ENCODE measurements at regions not wholly inside any gene's neighbourhood (a gene's known extent, or its start where the extent isn't known, plus 50 kb on each side); places are given as distances from the start of the nearest gene placed in this dataset.

DNA sequence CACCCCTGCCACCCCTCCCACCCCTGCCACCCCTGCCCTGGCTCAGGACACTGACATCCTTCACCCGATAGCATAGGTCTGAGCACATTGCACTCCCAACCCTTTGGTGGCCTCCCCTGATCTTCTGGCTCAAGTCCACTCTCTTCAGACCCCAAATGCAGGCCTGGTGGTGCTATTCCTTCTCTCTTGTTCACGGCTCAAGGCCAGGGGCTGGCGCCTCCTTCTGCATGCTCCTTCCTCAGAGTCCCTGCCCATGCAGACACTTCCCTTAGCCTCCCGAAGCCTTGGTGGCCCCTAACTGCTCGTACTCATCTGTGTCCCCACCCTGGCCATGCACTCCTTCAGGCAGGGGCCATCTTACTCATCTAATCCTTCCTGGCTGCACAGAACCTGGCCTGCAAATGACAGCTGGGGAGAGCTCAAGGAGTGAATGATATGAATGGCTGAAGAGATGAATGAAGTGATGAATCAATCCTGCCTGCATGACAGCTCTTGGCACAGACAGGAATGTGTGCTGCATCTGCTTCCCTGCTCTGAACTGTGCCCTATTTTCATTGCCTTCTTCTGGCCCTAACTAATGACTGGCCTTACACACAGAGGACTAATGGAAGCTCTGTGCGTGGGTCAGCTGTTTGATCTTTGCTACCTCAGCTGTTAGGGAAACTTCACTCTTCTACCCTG is 290.8 kb downstream of the DYSF start:
- no peaks in the 10 kb centered on the region for H3K36me3 ChIP-seq (ENCODE audit: control insufficient read depth in 2 of 3, insufficient read depth in 3 of 3, low read length in 3 of 3)
- TF ChIP-seq, protein P1, sequence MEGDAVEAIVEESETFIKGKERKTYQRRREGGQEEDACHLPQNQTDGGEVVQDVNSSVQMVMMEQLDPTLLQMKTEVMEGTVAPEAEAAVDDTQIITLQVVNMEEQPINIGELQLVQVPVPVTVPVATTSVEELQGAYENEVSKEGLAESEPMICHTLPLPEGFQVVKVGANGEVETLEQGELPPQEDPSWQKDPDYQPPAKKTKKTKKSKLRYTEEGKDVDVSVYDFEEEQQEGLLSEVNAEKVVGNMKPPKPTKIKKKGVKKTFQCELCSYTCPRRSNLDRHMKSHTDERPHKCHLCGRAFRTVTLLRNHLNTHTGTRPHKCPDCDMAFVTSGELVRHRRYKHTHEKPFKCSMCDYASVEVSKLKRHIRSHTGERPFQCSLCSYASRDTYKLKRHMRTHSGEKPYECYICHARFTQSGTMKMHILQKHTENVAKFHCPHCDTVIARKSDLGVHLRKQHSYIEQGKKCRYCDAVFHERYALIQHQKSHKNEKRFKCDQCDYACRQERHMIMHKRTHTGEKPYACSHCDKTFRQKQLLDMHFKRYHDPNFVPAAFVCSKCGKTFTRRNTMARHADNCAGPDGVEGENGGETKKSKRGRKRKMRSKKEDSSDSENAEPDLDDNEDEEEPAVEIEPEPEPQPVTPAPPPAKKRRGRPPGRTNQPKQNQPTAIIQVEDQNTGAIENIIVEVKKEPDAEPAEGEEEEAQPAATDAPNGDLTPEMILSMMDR (IDR thresholded peaks at IDR 0.05; ENCODE audit: borderline replicate concordance, extremely low read depth, insufficient read depth), result no peak
- no peaks in the 10 kb centered on the region for H3K27me3 ChIP-seq (ENCODE audit: control insufficient read depth, insufficient read depth, low read length)
- intact Hi-C loops (cut with DNase I), result no loop called here
- H3K9ac ChIP-seq (ENCODE audit: low read length in 3 of 3), result no peak overlapping the region
- H3K4me3 ChIP-seq (ENCODE audit: low read length in 3 of 3), result no peak overlapping the region
- peaks cover 0 to 4% (median 0%) of the 10 kb centered on the region in 3 donors for H3K4me1 ChIP-seq (ENCODE audit: control insufficient read depth in 2 of 3, insufficient read depth in 2 of 3, low read depth in 1 of 3, low read length in 3 of 3)
- DNase-seq, result no peak
- H3K9me3 ChIP-seq (ENCODE audit: control insufficient read depth in 2 of 3, insufficient read depth in 1 of 3, low read length in 3 of 3), result no peaks in the 10 kb centered on the region
- FAIRE-seq, result no peak
- no peak overlapping the region for H3K27ac ChIP-seq (ENCODE audit: low read depth in 2 of 2, low read length in 2 of 2)

DNA sequence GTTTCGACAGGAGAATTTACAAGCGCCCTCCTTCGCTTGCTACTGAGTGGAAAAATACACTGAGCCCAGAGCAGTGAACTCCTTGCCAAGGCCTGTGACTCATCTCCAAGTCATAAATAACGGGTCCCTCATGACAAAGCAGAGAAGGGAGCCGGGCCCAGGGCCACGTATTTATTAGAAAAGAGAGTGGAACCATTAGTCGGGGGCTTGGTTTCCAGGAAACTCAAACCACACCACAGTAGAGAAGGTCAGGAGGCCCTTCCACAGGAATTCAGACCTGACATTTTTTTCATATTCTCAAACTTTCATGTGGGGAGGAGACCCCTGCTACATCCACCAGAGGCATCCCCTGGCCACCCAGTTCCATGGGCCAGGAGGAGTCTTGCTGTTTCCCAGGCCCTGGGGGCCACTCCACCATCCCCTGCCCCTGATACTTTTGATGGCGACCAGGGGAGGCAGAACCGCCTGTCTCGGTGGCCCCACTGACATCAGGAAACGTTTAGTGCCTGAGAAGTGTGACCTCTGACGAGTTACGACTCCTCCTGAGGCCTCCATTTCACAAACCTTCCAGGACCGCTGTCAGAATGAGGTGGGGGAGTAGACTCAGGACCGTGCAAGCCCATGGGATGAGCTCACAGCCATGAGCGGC is 289.7 kb downstream of the DYSF start:
- TF ChIP-seq, protein P1 (IDR thresholded peaks at IDR 0.05; ENCODE audit: borderline replicate concordance, extremely low read depth, insufficient read depth), result no peak
- peaks cover 0 to 4% (median 0%) of the 10 kb centered on the region in 3 donors for H3K4me1 ChIP-seq (ENCODE audit: control insufficient read depth in 2 of 3, insufficient read depth in 2 of 3, low read depth in 1 of 3, low read length in 3 of 3)
- FAIRE-seq, result no peak
- no peak overlapping the region for H3K4me3 ChIP-seq (ENCODE audit: low read length in 3 of 3)
- peak in 4 of 5 donors; percentile 18 to 84 (median 48) for DNase-seq
- intact Hi-C loops (cut with DNase I), result no loop called here
- no peaks in the 10 kb centered on the region for H3K27me3 ChIP-seq (ENCODE audit: control insufficient read depth, insufficient read depth, low read length)
- no peak overlapping the region for H3K27ac ChIP-seq (ENCODE audit: low read depth in 2 of 2, low read length in 2 of 2)
- H3K9me3 ChIP-seq (ENCODE audit: control insufficient read depth in 2 of 3, insufficient read depth in 1 of 3, low read length in 3 of 3), result no peaks in the 10 kb centered on the region
- no peak overlapping the region for H3K9ac ChIP-seq (ENCODE audit: low read length in 3 of 3)
- H3K36me3 ChIP-seq (ENCODE audit: control insufficient read depth in 2 of 3, insufficient read depth in 3 of 3, low read length in 3 of 3), result no peaks in the 10 kb centered on the region

DNA sequence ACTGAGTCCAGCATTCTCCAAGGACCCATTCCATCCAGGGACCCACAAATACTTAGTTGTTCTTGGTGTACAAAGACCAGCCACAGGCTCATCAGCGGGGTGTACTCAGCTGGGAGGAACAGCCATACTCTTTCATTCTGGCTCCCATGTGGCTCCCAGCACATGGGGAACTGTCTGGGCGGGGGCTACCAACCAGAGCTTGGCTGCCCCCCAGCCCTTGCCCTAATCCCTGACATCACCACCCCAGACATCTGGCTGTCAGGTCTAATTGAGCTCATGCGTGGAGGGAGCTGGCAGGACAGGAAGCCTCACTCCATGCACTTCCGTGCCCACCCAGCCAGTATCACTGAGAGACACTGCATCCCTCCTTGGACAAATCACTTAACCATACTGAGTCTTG is 283.6 kb downstream of the DYSF start:
- H3K27ac ChIP-seq (ENCODE audit: low read depth in 2 of 2, low read length in 2 of 2), result no peak overlapping the region
- FAIRE-seq (no peak), DNase-seq (no peak)
- no peaks in the 10 kb centered on the region for H3K9me3 ChIP-seq (ENCODE audit: control insufficient read depth in 2 of 3, insufficient read depth in 1 of 3, low read length in 3 of 3)
- TF ChIP-seq, protein P1 (IDR thresholded peaks at IDR 0.05; ENCODE audit: borderline replicate concordance, extremely low read depth, insufficient read depth), result no peak
- intact Hi-C loops (cut with DNase I), result no loop called here
- no peaks in the 10 kb centered on the region for H3K36me3 ChIP-seq (ENCODE audit: control insufficient read depth in 2 of 3, insufficient read depth in 3 of 3, low read length in 3 of 3)
- no peak overlapping the region for H3K4me3 ChIP-seq (ENCODE audit: low read length in 3 of 3)
- no peaks in the 10 kb centered on the region for H3K4me1 ChIP-seq (ENCODE audit: control insufficient read depth in 2 of 3, insufficient read depth in 2 of 3, low read depth in 1 of 3, low read length in 3 of 3)
- no peaks in the 10 kb centered on the region for H3K27me3 ChIP-seq (ENCODE audit: control insufficient read depth, insufficient read depth, low read length)
- H3K9ac ChIP-seq (ENCODE audit: low read length in 3 of 3), result no peak overlapping the region
